HG02588 (cell line): ENCODE measurements at regions not wholly inside any gene's neighbourhood (a gene's known extent, or its start where the extent isn't known, plus 50 kb on each side); places are given as distances from the start of the nearest gene placed in this dataset.

Experiments used
- ATAC-seq: cut with Tn5 transposase; IDR thresholded peaks from one replicate; pipeline ENCODE4 v1.9.1; 2021; ENCODE audit warnings: mild to moderate bottlenecking, moderate library complexity; ENCODE audit not compliant: unreplicated experiment

GRCh38 chrX:39941332-39941920, 156.3 kb downstream of the BCOR start:
- ATAC-seq = no peak

- ATAC-seq = no peak
These were observed 153.3 kb downstream of the BCOR start for GRCh38 chrX:39944416-39944815.

GRCh38 chrX:39945709-39946108, 152.0 kb downstream of the BCOR start:
- no peak for ATAC-seq

- ATAC-seq = no peak
These were observed 150.9 kb downstream of the BCOR start for GRCh38 chrX:39946822-39947221.

- no peak for ATAC-seq
These were observed 149.2 kb downstream of the BCOR start for GRCh38 chrX:39948582-39948981.

GRCh38 chrX:39950018-39950688, 147.6 kb downstream of the BCOR start:
- no peak for ATAC-seq

- no peak for ATAC-seq
These were observed 144.8 kb downstream of the BCOR start for GRCh38 chrX:39952989-39953388.

GRCh38 chrX:39953879-39954278, 143.9 kb downstream of the BCOR start:
- no peak for ATAC-seq

GRCh38 chrX:39954851-39955250, 142.9 kb downstream of the BCOR start:
- no peak for ATAC-seq

GRCh38 chrX:39955625-39956024, 142.1 kb downstream of the BCOR start:
- no peak for ATAC-seq

GRCh38 chrX:39956803-39957394, 140.9 kb downstream of the BCOR start:
- ATAC-seq = no peak

GRCh38 chrX:39957816-39958566, 139.8 kb downstream of the BCOR start:
- no peak for ATAC-seq

GRCh38 chrX:39958850-39959249, 138.9 kb downstream of the BCOR start:
- ATAC-seq = no peak

- ATAC-seq = no peak
These were observed 137.5 kb downstream of the BCOR start for GRCh38 chrX:39960219-39960618.

GRCh38 chrX:39961441-39961840, 136.3 kb downstream of the BCOR start:
- ATAC-seq = no peak

GRCh38 chrX:39965051-39965573, 132.6 kb downstream of the BCOR start:
- no peak for ATAC-seq

- no peak for ATAC-seq
These were observed 131.6 kb downstream of the BCOR start for GRCh38 chrX:39966176-39966575.

GRCh38 chrX:39967348-39967747, 130.4 kb downstream of the BCOR start:
- ATAC-seq = no peak

GRCh38 chrX:39969099-39969818, 128.5 kb downstream of the BCOR start:
- no peak for ATAC-seq

- ATAC-seq = no peak
These were observed 127.8 kb downstream of the BCOR start for GRCh38 chrX:39969819-39970504.
